AG04449 (cell line): ENCODE measurements at regions not wholly inside any gene's neighbourhood (a gene's known extent, or its start where the extent isn't known, plus 50 kb on each side); places are given as distances from the start of the nearest gene placed in this dataset.

Experiments
- CTCF ChIA-PET: fragments of 350-600 bp; formaldehyde crosslinking; extraction: SDS; loops from one replicate; lab custom pipeline; 2021; ENCODE audit warnings: antibody characterized with exemption; lab: Yijun Ruan, JAX
- POLR2A ChIA-PET: fragments of 400-600, 350-600 bp; formaldehyde crosslinking; extraction: SDS; loops from one replicate; lab custom pipeline; 2020; ENCODE audit warnings: antibody characterized with exemption, inconsistent platforms; lab: Yijun Ruan, JAX
- DNase-seq: peaks from one replicate; pipeline ENCODE4 v3.0.0-alpha.2; 2010; ENCODE audit warnings: low read depth, low spot score
- H3K4me3 ChIP-seq: 2 replicates; pipeline ENCODE4 v1.5.1; 2011; ENCODE audit warnings: low read depth, mild to moderate bottlenecking, control low read depth, low read length
- TF ChIP-seq, protein P1 (sequence below): IDR thresholded peaks from one replicate; pipeline ENCODE4 v1.5.1; 2011; ENCODE audit warnings: mild to moderate bottlenecking, moderate library complexity, low read length, control low read depth, inconsistent platforms; ENCODE audit not compliant: insufficient read depth; ENCODE audit errors: missing control alignments

DNA sequence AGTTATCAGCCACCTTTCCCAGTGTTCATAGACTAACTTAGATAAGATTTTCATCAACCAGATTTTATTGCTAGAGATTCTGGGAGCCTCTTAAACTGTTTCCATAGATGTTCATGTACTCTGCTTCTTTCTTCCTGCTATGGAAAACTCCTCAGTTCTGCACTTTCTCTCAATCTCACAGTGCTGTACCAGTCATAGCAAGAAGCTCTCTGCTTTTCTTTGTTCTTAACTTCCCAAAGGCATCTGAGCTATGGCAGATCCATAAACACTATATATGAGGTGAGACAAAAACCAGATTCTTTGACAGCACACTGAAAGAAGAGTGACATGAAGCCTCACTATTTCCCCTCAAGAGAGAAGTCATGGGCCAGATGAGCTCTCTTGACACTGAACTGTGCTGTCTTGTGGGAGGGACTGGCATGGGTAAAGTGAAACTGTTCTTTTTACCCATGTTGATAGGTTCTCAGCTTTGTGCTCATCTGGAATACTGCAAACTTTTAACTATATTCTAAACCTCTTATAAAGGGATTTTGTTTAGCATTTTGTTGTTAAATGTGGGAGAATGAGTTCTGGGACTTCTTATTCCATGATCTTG is 64.2 kb upstream of the LYPLAL1 start:
- POLR2A ChIA-PET, result no interaction called here
- no peak overlapping the region for H3K4me3 ChIP-seq

DNA sequence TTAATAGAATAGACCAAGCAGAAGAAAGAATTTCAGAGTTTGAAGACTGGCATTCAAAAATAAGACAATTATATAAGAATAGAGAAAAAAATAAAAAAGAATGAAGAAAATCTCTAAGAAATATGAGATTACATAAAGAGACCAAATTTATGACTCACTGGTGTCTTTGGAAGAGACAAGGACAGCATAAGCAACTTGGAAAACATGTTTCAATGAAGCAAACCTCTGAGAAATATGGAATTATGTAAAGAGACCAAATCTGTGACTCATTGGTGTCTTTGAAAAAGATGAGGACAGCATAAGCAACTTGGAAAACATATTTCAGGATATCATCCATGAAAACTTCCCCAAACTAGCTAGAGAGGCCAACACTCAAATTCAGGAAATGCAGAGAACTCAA is 60.4 kb upstream of the LYPLAL1 start:
- ChIA-PET POLR2A (no interaction called here), CTCF (no interaction called here)
- no peak for DNase-seq
- H3K4me3 ChIP-seq, result no peak overlapping the region
- TF ChIP-seq, protein P1, sequence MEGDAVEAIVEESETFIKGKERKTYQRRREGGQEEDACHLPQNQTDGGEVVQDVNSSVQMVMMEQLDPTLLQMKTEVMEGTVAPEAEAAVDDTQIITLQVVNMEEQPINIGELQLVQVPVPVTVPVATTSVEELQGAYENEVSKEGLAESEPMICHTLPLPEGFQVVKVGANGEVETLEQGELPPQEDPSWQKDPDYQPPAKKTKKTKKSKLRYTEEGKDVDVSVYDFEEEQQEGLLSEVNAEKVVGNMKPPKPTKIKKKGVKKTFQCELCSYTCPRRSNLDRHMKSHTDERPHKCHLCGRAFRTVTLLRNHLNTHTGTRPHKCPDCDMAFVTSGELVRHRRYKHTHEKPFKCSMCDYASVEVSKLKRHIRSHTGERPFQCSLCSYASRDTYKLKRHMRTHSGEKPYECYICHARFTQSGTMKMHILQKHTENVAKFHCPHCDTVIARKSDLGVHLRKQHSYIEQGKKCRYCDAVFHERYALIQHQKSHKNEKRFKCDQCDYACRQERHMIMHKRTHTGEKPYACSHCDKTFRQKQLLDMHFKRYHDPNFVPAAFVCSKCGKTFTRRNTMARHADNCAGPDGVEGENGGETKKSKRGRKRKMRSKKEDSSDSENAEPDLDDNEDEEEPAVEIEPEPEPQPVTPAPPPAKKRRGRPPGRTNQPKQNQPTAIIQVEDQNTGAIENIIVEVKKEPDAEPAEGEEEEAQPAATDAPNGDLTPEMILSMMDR, result no peak

More for the DNA sequence above, 64.2 kb upstream of the LYPLAL1 start:
- DNase-seq, result no peak
- TF ChIP-seq, protein P1, result no peak
- CTCF ChIA-PET, result interaction anchor here (0.7 to 1.2 kb wide), 2 partner anchors 12 to 18 kb away, joined by 3 read pairs; no protein-coding TSS in a partner anchor

DNA sequence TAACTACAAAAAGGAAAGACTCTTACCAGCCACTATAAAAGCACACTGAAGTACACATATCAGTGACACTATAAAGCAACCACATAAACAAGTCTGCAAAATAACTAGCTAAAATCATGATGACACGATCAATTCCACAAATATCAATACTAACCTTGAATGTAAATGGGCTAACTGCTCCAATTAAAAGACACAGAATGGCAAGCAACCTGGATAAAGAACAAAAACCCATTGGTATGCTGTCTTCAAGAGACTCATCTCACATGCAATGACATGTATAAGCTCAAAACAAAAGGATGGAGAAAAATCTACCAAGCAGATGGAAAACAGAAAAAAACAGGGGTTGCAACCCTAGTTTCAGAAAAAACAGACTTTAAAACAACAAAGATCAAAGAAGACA is 59.7 kb upstream of the LYPLAL1 start:
- H3K4me3 ChIP-seq, result no peak overlapping the region
- DNase-seq, result no peak
- TF ChIP-seq, protein P1, result no peak
- POLR2A ChIA-PET, result no interaction called here
- CTCF ChIA-PET, result no interaction called here

DNA sequence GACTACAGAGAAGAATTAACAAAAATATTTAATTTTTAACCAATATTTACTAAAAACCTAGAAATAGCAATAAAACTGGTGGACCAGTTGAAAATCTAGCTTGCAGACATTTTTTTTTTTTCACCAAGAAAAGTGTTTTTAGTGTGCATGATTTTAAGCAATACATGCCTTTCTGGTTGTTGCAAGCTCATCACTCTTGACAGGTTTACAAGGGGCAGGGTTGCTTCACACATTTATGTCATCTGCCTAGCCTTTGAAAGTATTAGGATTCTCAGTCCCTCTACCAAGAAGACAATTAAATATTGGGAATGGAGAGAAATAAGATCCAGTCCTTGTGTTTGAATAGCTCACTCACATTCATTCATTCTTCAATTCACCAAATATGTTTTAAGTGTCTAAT is 53.8 kb upstream of the LYPLAL1 start:
- CTCF ChIA-PET, result no interaction called here
- DNase-seq, result no peak
- TF ChIP-seq, protein P1, result no peak
- no peak overlapping the region for H3K4me3 ChIP-seq
- POLR2A ChIA-PET, result no interaction called here

DNA sequence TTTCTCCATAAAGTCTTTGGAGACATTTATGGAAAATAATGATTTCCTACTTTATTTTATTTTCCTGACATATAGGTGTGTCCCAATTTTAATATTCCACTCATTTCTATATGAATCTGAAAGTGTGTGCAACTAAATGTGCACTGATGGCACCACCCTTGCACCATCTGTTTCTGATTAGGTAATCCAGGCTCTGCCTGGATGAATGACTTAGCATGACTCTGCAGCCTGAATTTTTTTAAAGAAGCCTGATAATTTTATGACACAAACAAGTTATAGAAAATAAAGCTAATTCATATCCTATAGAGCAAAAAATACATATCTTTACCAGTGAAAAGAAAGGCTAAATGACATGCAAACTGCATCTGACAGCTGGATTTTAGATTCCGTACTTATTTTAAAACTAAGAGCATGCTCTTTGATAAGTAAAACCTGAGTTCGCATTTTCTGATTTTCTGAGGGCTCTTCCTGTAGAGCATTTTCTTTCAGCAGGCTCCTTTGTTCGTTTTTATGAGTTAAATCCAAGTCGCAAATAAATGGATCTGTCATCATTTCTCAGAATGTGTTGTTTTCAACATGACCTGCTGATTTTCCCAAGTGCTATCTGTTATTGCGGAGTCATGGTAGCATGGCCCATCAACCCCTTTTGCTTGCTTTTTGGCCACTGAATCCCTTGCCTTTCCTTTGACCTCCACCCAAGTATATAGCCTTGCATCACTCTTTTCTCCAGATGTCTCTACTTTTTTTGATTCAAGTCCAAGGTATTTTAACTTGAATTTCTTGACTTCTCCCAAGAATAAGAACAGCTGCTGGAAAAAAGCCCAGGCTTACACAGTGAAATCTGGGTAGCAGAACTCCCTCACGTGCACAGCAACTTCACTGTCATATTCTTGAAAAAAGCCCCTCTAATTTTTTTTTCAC is 52.8 kb upstream of the LYPLAL1 start:
- POLR2A ChIA-PET, result interaction anchor here (0.6 kb wide), 1 partner anchor 446 kb away, joined by 3 read pairs; no protein-coding TSS in a partner anchor
- TF ChIP-seq, protein P1, result no peak
- no peak overlapping the region for H3K4me3 ChIP-seq
- DNase-seq, result peak; percentile 29
- CTCF ChIA-PET, result no interaction called here

DNA sequence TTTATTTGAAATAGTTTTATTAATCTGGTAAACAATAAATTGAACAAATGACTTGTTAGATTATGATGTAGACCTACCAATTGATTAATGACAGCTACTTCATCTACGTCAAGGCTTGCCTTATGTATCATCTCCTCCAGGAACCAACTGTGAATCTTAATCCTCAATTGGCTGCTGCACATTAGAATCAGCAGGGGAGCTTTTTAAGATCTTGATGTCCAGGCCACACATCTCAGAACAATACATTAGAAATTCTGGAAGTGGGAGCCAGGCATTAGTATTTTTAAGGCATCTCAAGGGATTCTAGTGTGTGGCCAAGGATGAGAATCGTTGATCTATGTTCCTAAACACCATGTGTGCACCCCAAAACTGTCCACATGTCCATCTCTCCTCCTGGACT is 52.0 kb upstream of the LYPLAL1 start:
- no peak for DNase-seq
- ChIA-PET POLR2A (no interaction called here), CTCF (no interaction called here)
- H3K4me3 ChIP-seq, result no peak overlapping the region
- TF ChIP-seq, protein P1, result no peak
